Endothelial cell of umbilical vein (primary cell): ENCODE measurements at regions not wholly inside any gene's neighbourhood (a gene's known extent, or its start where the extent isn't known, plus 50 kb on each side); places are given as distances from the start of the nearest gene placed in this dataset.

Source experiments
- BruUV-seq: library from RNA; stranded (reverse); fragments of 400-500 nt; replicated peaks from 2 replicates; lab custom pipeline; 2021; lab: Mats Ljungman, UMichigan
- CTCF ChIA-PET: fragments of 300-600, 350-600 bp; sonication (Branson Sonifier 250); formaldehyde crosslinking; loops from one replicate; lab custom pipeline; 2021; ENCODE audit warnings: antibody characterized with exemption, inconsistent platforms; lab: Charles Lee
- POLR2A ChIA-PET: fragments of 300-600, 350-600 bp; sonication (Branson Sonifier 250); formaldehyde crosslinking; loops from one replicate; lab custom pipeline; 2021; ENCODE audit warnings: antibody characterized with exemption, inconsistent platforms; lab: Charles Lee
- DNase-seq: peaks from one replicate; pipeline ENCODE4 v3.0.0-alpha.2; 2011; ENCODE audit warnings: low read depth, low spot score
- FAIRE-seq: peaks from 2 replicates; lab custom pipeline; 2011; peaks lifted over from hg19 to GRCh38; lab: Jason Lieb, UNC
- H2AFZ ChIP-seq: 2 replicates; pipeline ENCODE4 v1.6.0; 2012; ENCODE audit warnings: low read depth, low read length, control low read depth, inconsistent platforms
- H3K27ac ChIP-seq: 2 replicates; pipeline ENCODE4 v1.5.1; 2011; ENCODE audit warnings: low read depth, mild to moderate bottlenecking, control low read depth, low read length, moderate library complexity; ENCODE audit not compliant: insufficient read depth
- H3K27me3 ChIP-seq, 2 experiments: 2 replicates each; pipeline versions ENCODE4 v1.6.0 to v1.6.1; 2011; ENCODE audit warnings: low read length in 2 of 2, mixed read lengths in 1 of 2; ENCODE audit not compliant: control insufficient read depth in 2 of 2, insufficient read depth in 2 of 2
- H3K36me3 ChIP-seq, 2 experiments: 2 replicates in 1 of 2; 3 replicates in 1 of 2; pipeline ENCODE4 v1.5.1; 2011; ENCODE audit warnings: low read length in 2 of 2, mild to moderate bottlenecking in 1 of 2, moderate library complexity in 1 of 2; ENCODE audit not compliant: control insufficient read depth in 2 of 2, insufficient read depth in 2 of 2; ENCODE audit errors: extremely low read depth in 1 of 2
- H3K4me1 ChIP-seq: 3 replicates; pipeline ENCODE4 v1.5.1; 2011; ENCODE audit warnings: mild to moderate bottlenecking, low read length; ENCODE audit not compliant: control insufficient read depth, insufficient read depth; ENCODE audit errors: extremely low read depth
- H3K4me2 ChIP-seq: 2 replicates; pipeline ENCODE4 v1.6.1; 2011; ENCODE audit warnings: low read length, control low read depth, mixed read lengths; ENCODE audit not compliant: insufficient read depth
- H3K4me3 ChIP-seq, 3 experiments: fragments of 200-600 bp in 1 of 3; sonication (generic), shearing (Covaris generic) in 1 of 3; replicated peaks in 1 of 3; 2 replicates each; pipeline ENCODE4 v1.5.1; 2011 to 2016; ENCODE audit warnings: control low read depth in 3 of 3, low read length in 3 of 3, mild to moderate bottlenecking in 2 of 3, inconsistent platforms in 1 of 3, low read depth in 1 of 3, moderate library complexity in 1 of 3; ENCODE audit not compliant: insufficient read depth in 1 of 3
- H3K79me2 ChIP-seq: 2 replicates; pipeline ENCODE4 v1.6.0; 2012; ENCODE audit warnings: low read length, inconsistent platforms; ENCODE audit not compliant: control insufficient read depth, insufficient read depth
- H3K9ac ChIP-seq: replicated peaks from 2 replicates; pipeline ENCODE3; 2011; ENCODE audit warnings: low read length, control low read depth; ENCODE audit not compliant: insufficient read depth; ENCODE audit errors: extremely low read depth
- H3K9me1 ChIP-seq: replicated peaks from 3 replicates; pipeline ENCODE4 v1.6.0; 2011; ENCODE audit warnings: mild to moderate bottlenecking, low read length; ENCODE audit not compliant: control insufficient read depth, insufficient read depth; ENCODE audit errors: extremely low read depth
- H3K9me3 ChIP-seq: replicated peaks from 2 replicates; pipeline ENCODE4 v1.5.1; 2012; ENCODE audit warnings: low read length, inconsistent platforms; ENCODE audit not compliant: control insufficient read depth, insufficient read depth
- H4K20me1 ChIP-seq: replicated peaks from 2 replicates; pipeline ENCODE3; 2011; ENCODE audit warnings: mild to moderate bottlenecking, low read length; ENCODE audit not compliant: control insufficient read depth, insufficient read depth; ENCODE audit errors: extremely low read depth
- EZH2 ChIP-seq: IDR thresholded peaks from 2 replicates; pipeline ENCODE4 v1.6.1; 2012; ENCODE audit warnings: borderline replicate concordance, low read depth, mild to moderate bottlenecking, moderate library complexity, low read length, inconsistent platforms; ENCODE audit not compliant: severe bottlenecking
- FOS ChIP-seq: IDR thresholded peaks from 2 replicates; pipeline ENCODE4 v1.6.1; 2011; ENCODE audit warnings: mild to moderate bottlenecking, low read length, moderate library complexity, borderline replicate concordance; ENCODE audit not compliant: insufficient read depth
- GATA2 ChIP-seq: IDR thresholded peaks from 2 replicates; pipeline ENCODE4 v1.7.0; 2011; ENCODE audit warnings: low read depth, mild to moderate bottlenecking, moderate library complexity, mixed read lengths, low read length; ENCODE audit not compliant: insufficient read length, insufficient read depth
- JUN ChIP-seq: IDR thresholded peaks from 2 replicates; pipeline ENCODE4 v1.6.1; 2011; ENCODE audit warnings: borderline replicate concordance, low read depth; ENCODE audit not compliant: insufficient read length, insufficient read depth
- MYC ChIP-seq: IDR thresholded peaks from one replicate; pipeline ENCODE4 v1.6.1; 2011; ENCODE audit warnings: mild to moderate bottlenecking, low read depth, low read length
- POLR2A ChIP-seq: IDR thresholded peaks from 2 replicates; pipeline ENCODE4 v1.6.1; 2012; ENCODE audit warnings: low read depth, mild to moderate bottlenecking, control low read depth, low read length
- POLR2AphosphoS5 ChIP-seq: IDR thresholded peaks from 2 replicates; pipeline ENCODE4 v1.6.1; 2012; ENCODE audit warnings: low read depth, mild to moderate bottlenecking, control low read depth, low read length, moderate library complexity; ENCODE audit not compliant: insufficient read depth
- dilution Hi-C: fragments of 300-500 bp; cut with MboI; formaldehyde crosslinking; loops from one replicate; pipeline ENCODE4 v1.15.0; 2019; ENCODE audit warnings: low sequenced_read_pairs; ENCODE audit not compliant: extremely low pct_ligation_motif_present
- intact Hi-C: fragments of 100-400 bp; cut with micrococcal nuclease; formaldehyde crosslinking; loops from one replicate; pipeline ENCODE4 v1.10.0; 2022
- TF ChIP-seq, protein P1 (sequence below), 2 donors: IDR thresholded peaks; 1 replicate in 1 of 2; 2 replicates in 1 of 2; pipeline ENCODE4 v1.5.1; 2011; ENCODE audit warnings: low read length in 2 of 2, mild to moderate bottlenecking in 2 of 2, moderate library complexity in 2 of 2, control low read depth in 1 of 2, inconsistent platforms in 1 of 2, low read depth in 1 of 2; ENCODE audit not compliant: insufficient read depth in 1 of 2; ENCODE audit errors: extremely low read depth in 1 of 2
- TF ChIP-seq, protein P2 (sequence below): IDR thresholded peaks from 2 replicates; pipeline ENCODE4 v1.6.1; 2011; ENCODE audit not compliant: insufficient read depth, insufficient read length

DNA sequence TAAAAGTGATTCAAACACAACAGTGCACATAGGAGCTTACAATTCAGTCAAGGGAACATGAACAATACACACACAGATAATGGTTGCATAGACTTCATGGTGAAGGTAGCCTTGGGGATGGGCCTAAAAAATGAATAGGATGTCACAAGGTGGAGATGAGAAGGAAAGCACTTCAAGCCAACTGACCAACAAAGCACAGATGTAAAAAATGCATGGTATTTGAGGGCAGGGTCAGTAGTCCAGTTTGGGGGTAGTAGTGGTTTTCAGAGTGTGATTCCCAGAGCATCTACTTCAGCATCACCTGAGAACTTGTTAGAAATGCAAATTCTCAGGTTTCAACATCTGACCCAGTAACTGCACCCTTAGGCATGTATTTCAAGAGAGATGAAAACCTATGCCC, 88.9 kb downstream of the PERP start:
- FAIRE-seq (no peak), DNase-seq (no peak)
- no peaks in the 10 kb centered on the region for H3K36me3 ChIP-seq
- H4K20me1 ChIP-seq, result no peaks in the 10 kb centered on the region
- H3K9ac ChIP-seq, result no peak overlapping the region
- CTCF ChIA-PET, result interaction anchor here (4.0 kb wide), 1 partner anchor 12 kb away, joined by 45 read pairs; no protein-coding TSS in a partner anchor
- TF ChIP-seq EZH2 (no peak), JUN (no peak), FOS (no peak), POLR2A (no peak), GATA2 (no peak), POLR2AphosphoS5 (no peak), MYC (no peak)
- TF ChIP-seq, protein P1, sequence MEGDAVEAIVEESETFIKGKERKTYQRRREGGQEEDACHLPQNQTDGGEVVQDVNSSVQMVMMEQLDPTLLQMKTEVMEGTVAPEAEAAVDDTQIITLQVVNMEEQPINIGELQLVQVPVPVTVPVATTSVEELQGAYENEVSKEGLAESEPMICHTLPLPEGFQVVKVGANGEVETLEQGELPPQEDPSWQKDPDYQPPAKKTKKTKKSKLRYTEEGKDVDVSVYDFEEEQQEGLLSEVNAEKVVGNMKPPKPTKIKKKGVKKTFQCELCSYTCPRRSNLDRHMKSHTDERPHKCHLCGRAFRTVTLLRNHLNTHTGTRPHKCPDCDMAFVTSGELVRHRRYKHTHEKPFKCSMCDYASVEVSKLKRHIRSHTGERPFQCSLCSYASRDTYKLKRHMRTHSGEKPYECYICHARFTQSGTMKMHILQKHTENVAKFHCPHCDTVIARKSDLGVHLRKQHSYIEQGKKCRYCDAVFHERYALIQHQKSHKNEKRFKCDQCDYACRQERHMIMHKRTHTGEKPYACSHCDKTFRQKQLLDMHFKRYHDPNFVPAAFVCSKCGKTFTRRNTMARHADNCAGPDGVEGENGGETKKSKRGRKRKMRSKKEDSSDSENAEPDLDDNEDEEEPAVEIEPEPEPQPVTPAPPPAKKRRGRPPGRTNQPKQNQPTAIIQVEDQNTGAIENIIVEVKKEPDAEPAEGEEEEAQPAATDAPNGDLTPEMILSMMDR (IDR thresholded peaks at IDR 0.05; ENCODE audit: extremely low read depth in 1 of 2, insufficient read depth in 1 of 2, low read depth in 1 of 2, low read length in 2 of 2), result no peak
- TF ChIP-seq, protein P2, sequence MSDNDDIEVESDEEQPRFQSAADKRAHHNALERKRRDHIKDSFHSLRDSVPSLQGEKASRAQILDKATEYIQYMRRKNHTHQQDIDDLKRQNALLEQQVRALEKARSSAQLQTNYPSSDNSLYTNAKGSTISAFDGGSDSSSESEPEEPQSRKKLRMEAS, result no peak
- POLR2A ChIA-PET, result no interaction called here
- no peaks in the 10 kb centered on the region for H3K9me3 ChIP-seq
- no peak overlapping the region for H3K4me3 ChIP-seq
- dilution Hi-C loops, result no loop called here
- H2AFZ ChIP-seq, result no peak overlapping the region
- H3K4me2 ChIP-seq, result no peak overlapping the region
- peaks cover 5% of the 10 kb centered on the region for H3K4me1 ChIP-seq
- H3K9me1 ChIP-seq, result no peaks in the 10 kb centered on the region
- no peaks in the 10 kb centered on the region for H3K79me2 ChIP-seq
- peaks cover 0 to 2% of the 10 kb centered on the region in 2 experiments for H3K27me3 ChIP-seq
- H3K27ac ChIP-seq, result no peak overlapping the region
- intact Hi-C loops, result no loop called here
- no TSS peak for BruUV-seq
